ENCODE measurements at regions not wholly inside any gene's neighbourhood (a gene's known extent, or its start where the extent isn't known, plus 50 kb on each side); places are given as distances from the start of the nearest gene placed in this dataset.

DNA sequence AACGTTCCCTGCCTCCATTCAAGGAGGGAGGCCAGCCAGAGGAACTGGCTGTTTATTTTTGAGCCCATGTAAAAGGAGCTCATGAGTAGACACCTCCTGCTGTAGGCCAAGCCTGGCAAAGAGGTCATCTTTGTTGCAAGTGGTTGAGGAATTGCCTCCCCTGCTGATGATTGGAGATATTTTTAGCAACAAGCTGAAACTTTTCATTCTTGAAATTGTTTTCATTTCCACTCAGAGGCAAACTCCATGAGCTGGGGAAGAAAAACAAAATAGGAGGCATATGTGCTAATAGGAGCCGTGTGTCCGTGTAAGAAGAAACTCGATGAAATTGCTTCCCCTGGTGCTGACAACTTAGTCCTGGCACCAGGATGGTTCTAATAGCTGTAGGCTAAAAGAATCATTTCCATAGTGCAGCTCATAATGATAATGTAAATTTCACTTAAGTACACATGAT is 440.1 kb upstream of the FAR2 start:
- H3K27me3 ChIP-seq, result no peaks in the 10 kb centered on the region
- no peak overlapping the region for H3K4me3 ChIP-seq
- H3K4me1 ChIP-seq, result no peaks in the 10 kb centered on the region
- no peak for TF ChIP-seq POLR2A (IDR thresholded peaks at IDR 0.05)
- TF ChIP-seq, protein P1, sequence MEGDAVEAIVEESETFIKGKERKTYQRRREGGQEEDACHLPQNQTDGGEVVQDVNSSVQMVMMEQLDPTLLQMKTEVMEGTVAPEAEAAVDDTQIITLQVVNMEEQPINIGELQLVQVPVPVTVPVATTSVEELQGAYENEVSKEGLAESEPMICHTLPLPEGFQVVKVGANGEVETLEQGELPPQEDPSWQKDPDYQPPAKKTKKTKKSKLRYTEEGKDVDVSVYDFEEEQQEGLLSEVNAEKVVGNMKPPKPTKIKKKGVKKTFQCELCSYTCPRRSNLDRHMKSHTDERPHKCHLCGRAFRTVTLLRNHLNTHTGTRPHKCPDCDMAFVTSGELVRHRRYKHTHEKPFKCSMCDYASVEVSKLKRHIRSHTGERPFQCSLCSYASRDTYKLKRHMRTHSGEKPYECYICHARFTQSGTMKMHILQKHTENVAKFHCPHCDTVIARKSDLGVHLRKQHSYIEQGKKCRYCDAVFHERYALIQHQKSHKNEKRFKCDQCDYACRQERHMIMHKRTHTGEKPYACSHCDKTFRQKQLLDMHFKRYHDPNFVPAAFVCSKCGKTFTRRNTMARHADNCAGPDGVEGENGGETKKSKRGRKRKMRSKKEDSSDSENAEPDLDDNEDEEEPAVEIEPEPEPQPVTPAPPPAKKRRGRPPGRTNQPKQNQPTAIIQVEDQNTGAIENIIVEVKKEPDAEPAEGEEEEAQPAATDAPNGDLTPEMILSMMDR (IDR thresholded peaks at IDR 0.05), result no peak
- H3K36me3 ChIP-seq (replicated peaks in 1 of 2; ENCODE audit: insufficient read depth in 1 of 2, low read depth in 2 of 2), result no peaks in the 10 kb centered on the region
- H3K9me3 ChIP-seq, result no peaks in the 10 kb centered on the region
- intact Hi-C loops (cut with DNase I), result no loop called here
- H3K27ac ChIP-seq, result no peak overlapping the region
- 67 to 75% methylated on average over 4 of the region's 4 CpGs for WGBS, 2 donors
- ATAC-seq, result no peak
- no peak for DNase-seq

DNA sequence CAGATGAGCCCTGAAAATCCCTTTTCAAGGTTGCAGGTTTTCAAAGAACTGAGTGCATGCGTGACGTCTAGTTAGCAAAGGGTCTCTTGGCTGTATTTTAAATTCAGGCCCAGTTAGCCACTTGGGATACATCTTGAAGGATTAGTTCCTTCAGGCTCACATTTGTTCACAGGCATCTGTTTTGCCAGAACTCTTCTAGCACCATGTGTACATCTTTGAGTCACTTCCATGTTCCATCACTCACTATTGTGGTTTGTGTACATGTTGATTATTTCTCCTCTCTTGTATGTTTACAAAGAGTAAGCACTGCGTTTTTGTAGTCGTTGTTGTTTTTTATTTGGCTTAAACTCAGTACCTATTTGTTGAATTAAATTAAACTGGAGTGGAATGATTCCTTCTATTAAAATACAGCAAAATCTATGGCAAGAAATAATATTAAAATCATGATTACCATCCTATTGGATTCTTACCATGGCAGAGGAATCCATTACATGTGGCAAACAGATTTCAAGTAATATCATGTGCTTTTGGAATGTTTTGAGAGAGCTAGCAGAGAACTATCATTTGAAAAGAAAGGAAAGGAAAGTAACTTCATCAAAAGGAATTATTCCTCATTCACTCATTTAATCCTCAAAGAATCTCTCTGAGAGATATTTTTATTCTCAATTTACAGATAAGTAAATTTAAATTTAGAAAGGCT is 438.9 kb upstream of the FAR2 start:
- Histone ChIP-seq H3K27me3 (no peaks in the 10 kb centered on the region), H3K27ac (no peak overlapping the region), H3K36me3 (replicated peaks in 1 of 2; ENCODE audit: insufficient read depth in 1 of 2, low read depth in 2 of 2) (no peaks in the 10 kb centered on the region), H3K4me1 (no peaks in the 10 kb centered on the region), H3K9me3 (no peaks in the 10 kb centered on the region), H3K4me3 (no peak overlapping the region)
- no peak for ATAC-seq
- TF ChIP-seq, protein P1 (IDR thresholded peaks at IDR 0.05), result no peak
- no peak for TF ChIP-seq POLR2A (IDR thresholded peaks at IDR 0.05)
- intact Hi-C loops (cut with DNase I), result no loop called here
- DNase-seq, result no peak
- 55 to 72% methylated on average over 4 of the region's 4 CpGs for WGBS, 2 donors

DNA sequence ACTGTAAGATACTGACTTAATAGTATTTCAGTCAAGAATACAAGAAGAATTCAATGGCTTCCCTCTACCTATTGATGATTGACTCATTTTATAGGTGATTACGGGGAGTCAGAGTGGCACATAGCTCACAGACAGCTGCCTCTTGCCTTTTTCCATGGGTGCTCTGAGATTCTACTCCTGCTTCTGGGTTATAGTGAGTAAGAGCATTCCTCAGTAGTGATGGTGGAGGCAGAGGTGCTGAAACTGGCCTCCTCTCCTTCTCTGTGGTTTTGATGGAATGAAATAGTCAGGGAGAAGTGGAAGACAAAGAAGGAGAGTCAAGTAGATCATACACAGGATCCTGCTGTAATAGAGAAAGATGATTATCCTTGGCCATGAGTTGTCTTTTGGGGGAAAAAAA is 438.2 kb upstream of the FAR2 start:
- ATAC-seq (no peak), DNase-seq (no peak)
- WGBS, 2 donors, result 72 to 84% methylated on average over 1 of the region's 1 CpG
- Histone ChIP-seq H3K9me3 (no peaks in the 10 kb centered on the region), H3K27me3 (no peaks in the 10 kb centered on the region), H3K27ac (no peak overlapping the region), H3K4me3 (no peak overlapping the region), H3K4me1 (no peaks in the 10 kb centered on the region), H3K36me3 (replicated peaks in 1 of 2; ENCODE audit: insufficient read depth in 1 of 2, low read depth in 2 of 2) (no peaks in the 10 kb centered on the region)
- intact Hi-C loops (cut with DNase I), result no loop called here
- TF ChIP-seq POLR2A (IDR thresholded peaks at IDR 0.05), result no peak
- TF ChIP-seq, protein P1 (IDR thresholded peaks at IDR 0.05), result no peak

DNA sequence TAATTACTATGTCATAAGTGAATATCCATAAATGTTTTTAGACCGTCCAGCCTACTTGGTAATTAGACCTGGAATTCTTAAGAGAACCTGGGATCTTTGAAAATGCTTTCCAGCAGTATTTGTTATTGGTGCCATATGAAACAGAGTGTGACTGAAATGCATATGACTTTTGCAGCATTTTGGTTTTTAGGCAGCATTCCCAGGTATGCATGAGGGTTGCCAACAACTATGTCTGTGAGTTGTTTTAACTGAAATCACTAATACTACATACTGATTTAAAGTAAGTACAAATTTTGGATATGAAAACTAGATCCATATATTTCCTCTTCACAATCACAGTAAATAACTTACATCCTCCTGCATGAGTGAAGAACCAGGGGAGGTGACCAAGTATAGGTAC is 437.7 kb upstream of the FAR2 start:
- H3K4me1 ChIP-seq, result no peaks in the 10 kb centered on the region
- H3K36me3 ChIP-seq (replicated peaks in 1 of 2; ENCODE audit: insufficient read depth in 1 of 2, low read depth in 2 of 2), result no peaks in the 10 kb centered on the region
- TF ChIP-seq, protein P1 (IDR thresholded peaks at IDR 0.05), result no peak
- no peak for TF ChIP-seq POLR2A (IDR thresholded peaks at IDR 0.05)
- WGBS, 2 donors, result 78 to 79% methylated on average over 1 of the region's 1 CpG
- no peak overlapping the region for H3K4me3 ChIP-seq
- intact Hi-C loops (cut with DNase I), result no loop called here
- no peaks in the 10 kb centered on the region for H3K27me3 ChIP-seq
- no peaks in the 10 kb centered on the region for H3K9me3 ChIP-seq
- ATAC-seq (no peak), DNase-seq (no peak)
- no peak overlapping the region for H3K27ac ChIP-seq

DNA sequence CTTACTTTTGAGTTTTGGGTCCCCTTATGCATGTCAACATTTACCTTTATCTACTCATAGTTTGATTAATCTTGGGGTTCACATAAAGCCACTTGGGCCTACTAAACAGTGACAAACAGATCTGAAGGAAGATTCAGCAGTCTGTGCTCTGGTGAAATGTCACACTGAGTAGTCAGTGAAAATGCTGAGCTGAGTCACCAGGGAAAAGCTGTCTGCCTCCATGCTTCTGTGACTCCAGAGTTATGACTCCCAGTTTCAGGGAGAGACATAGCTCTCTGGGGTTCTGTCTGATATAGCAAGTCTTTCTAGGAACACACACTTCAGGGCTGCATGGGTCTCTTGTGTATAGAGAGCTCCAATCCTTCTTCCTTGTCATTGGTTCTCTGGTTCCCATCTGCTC is 406.3 kb upstream of the FAR2 start:
- H3K27me3 ChIP-seq, result no peaks in the 10 kb centered on the region
- intact Hi-C loops (cut with DNase I), result no loop called here
- TF ChIP-seq, protein P1 (IDR thresholded peaks at IDR 0.05), result no peak
- TF ChIP-seq POLR2A (IDR thresholded peaks at IDR 0.05), result no peak
- ATAC-seq, result no peak
- H3K36me3 ChIP-seq (replicated peaks in 1 of 2; ENCODE audit: insufficient read depth in 1 of 2, low read depth in 2 of 2), result no peaks in the 10 kb centered on the region
- H3K4me3 ChIP-seq, result no peak overlapping the region
- no peaks in the 10 kb centered on the region for H3K4me1 ChIP-seq
- no peaks in the 10 kb centered on the region for H3K9me3 ChIP-seq
- DNase-seq, result no peak
- H3K27ac ChIP-seq, result no peak overlapping the region
